HG03103 (cell line): ENCODE measurements at regions not wholly inside any gene's neighbourhood (a gene's known extent, or its start where the extent isn't known, plus 50 kb on each side); places are given as distances from the start of the nearest gene placed in this dataset.

Source experiments
- ATAC-seq: cut with Tn5 transposase; IDR thresholded peaks from one replicate; pipeline ENCODE4 v1.9.1; 2021; ENCODE audit warnings: low read depth; ENCODE audit not compliant: unreplicated experiment

DNA sequence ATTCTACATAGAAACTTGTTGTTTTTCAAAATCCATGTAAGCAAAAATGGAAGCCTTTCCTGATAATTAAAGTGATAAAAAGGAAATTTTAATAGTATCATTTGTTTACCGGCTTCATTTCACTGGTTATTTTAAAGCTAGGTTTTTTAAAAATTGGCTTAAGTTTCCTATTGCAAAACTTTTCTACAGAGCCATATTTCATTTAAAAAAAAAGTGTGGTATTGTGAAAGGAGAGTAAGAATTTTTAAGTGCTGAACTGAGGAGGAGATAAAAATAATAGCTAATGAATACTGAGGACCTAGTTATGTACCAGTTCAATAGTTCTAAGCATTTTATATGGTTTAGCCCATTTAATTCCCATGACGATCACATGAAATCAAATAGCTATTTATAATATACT is 172.2 kb upstream of the COL1A2 start:
- ATAC-seq = no peak

DNA sequence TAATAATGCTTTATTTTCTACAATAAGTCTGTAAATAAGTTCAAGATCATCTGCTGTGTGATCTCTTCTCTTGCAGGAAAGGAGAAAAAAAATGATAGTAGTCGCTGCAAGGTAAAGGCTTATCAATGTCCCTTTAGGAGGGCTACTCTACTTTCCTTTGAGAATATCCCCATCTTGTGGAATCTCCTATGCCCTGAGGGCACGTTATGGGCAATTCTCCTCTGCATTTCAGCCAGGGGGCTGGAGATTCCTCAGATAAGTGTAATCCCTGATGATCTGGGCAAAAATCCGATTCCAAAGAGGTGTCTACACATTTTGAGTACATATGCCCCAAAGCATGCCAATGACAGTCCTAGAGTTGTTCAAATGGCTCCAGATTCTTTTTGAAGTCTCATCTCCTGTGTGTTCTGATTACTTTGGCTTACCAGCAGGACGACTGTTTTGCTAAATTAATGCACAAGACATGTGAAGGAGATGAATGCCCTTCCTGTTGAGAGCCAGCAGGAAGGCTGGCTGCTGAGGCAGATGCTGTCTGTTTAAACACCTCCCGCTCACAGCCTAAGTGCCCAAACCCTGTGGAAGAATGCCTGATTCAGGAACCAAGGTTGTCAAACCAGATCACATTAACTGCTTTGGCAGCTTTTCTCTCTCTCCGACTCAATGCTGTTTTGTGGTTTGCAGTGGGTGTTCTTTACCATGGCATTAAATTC is 171.2 kb upstream of the COL1A2 start:
- no peak for ATAC-seq

DNA sequence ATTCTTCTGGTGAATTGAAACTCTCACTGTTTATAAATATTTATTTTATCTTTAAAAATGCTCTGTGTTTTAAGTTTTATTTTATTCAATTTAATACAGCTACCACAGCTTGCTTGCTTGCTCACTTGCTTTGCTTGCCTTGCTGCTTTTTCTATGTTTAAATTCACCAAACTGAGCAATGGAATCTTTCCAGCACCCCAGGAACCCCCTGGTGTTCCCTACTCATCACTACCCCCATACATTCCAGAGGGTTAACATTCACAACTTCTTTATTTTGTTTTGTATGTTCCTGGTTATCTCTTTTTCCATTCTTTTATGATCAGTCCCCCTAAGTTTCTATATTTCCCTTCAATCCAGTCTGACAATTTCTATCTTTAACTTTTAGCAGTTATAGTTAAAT is 166.5 kb upstream of the COL1A2 start:
- ATAC-seq = no peak

DNA sequence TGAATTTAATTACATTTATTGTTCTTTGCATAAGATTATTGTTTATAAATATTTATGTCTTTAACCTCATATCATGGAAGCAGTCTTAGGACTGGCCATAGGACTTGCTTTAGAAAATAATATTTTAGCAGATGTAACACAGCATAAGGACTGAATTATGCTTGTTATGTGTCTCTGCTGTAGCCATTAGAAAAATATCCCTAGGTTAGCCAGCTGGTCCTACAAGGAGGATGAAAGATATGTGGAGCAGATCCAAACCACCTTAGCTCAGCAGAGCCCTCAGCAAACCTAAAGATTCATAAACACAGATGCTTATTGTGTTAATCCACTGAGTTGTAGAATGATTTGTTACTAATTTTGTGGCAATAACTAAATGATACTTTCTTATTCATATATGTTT is 166.0 kb upstream of the COL1A2 start:
- ATAC-seq = no peak

DNA sequence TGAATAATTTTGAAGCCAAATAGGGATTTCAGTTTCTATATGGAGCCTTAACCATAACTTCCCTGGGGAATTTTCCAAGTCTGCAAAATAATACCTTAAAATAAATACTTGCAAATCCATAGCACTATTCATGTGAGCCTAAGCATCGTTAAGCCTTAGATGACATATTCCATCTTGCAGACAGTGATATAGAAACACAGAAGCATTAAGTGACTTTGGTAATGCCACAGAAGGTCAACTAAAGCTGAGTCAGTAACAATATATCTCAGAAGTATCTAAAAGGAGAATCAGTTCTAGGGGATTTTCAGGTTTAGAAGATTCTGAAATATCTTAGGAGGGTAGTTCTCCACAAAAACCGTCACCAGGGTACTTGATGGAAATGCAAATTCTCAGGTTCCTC is 163.4 kb upstream of the COL1A2 start:
- ATAC-seq = no peak

DNA sequence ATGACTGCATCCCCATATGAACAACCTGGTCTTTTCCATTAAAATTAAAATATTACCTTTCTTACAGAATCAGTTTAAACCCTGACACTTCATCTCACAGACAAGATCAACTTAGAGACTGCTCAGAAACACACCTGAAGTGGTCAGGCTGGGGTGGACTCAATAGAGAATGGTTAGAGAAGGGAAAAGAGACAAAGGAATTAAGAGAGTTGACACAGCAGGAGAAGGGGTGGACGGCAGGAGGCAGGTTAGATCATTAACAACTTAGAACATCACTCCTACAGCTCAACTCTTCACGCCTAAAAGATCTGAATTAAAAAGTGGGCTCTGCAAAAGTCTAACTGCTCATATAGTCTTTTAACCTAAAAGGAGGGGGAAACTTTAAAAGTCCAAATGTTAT is 157.7 kb upstream of the COL1A2 start:
- no peak for ATAC-seq

DNA sequence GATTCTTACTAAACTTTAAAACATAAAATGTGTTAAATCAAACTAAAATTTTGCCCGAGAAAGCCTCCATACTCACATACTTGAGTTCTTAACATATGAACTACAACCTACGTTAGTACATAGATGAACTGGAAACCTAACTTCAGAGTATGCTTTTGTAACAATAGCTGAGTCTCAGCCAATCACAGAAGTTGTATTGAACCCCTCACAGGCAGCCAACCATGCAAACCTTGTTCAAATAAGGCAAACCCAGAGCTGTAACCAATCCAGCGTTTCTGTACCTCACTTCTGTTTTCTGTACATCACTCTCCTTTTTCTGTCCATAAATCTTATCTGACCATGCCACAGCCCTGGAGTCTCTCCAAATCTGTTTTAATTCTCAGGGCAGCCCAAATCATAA is 157.3 kb upstream of the COL1A2 start:
- ATAC-seq = no peak

DNA sequence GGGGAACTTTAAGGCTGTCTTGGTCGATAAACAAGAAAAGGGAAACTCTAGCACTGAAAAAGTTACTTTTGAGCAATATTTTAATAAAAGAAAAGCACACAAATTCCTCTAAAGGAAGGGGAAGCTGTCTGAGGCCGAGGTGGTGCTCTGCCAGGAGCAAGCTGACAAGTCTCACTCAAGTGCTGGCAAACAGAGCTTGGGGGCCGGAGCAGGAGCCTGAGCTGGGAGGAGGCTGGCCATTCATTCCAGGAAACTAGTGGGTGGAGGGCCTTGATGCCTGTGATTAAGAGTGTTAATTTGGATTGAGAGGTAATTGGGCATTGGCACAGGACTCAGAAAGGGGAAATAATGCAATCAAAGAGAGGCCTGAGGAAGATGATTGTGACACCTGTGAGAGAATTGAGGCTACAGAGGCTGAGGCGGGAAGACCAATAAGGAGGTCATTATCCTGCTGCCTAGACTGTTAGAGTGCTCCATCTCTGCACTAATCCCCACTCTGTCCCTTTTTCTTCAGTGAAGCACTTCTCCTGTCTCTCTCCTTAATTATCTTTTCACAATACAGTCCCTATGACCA is 154.9 kb upstream of the COL1A2 start:
- no peak for ATAC-seq

DNA sequence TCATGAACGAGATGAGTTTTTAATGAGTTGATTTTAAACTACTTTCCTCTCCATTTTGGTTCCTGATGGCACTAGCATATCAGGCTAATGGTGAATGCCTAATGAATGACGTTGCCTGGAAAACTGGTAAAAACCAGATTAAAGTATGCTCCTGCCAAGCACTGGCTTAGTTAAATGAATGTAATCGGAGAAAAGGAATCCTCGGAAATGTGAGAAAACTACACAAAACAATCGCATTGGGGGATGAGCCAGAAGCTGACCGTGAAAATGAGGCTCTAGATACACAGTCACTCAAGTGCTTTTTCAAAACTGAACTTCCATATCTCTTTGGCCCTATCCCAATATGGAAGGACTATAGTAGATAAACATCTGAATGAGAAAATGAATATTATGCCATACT is 153.8 kb upstream of the COL1A2 start:
- no peak for ATAC-seq

DNA sequence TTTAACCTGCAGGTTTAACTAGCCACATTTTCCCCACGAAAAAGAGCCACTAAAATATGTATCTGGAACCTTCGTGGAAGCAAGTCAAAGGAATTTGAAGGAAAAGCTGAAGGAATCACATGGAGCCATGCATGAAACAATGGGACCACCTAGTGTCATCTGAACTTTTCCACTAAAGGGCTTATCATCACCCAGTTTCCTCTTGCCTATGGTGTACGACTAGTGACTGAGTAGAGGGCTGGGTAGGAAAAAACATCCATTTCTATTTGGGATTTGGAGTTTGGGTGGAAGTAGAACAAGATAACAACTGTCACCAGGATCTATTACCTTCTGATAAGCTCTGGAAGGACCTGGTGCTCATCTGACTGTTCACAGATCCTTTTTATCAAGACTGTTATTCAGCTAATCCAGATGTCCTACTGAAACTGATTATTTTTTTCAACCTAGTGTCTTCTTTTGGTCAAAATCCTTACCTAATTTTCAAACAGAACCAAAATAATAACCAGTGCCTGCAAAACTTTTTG is 153.2 kb upstream of the COL1A2 start:
- no peak for ATAC-seq

DNA sequence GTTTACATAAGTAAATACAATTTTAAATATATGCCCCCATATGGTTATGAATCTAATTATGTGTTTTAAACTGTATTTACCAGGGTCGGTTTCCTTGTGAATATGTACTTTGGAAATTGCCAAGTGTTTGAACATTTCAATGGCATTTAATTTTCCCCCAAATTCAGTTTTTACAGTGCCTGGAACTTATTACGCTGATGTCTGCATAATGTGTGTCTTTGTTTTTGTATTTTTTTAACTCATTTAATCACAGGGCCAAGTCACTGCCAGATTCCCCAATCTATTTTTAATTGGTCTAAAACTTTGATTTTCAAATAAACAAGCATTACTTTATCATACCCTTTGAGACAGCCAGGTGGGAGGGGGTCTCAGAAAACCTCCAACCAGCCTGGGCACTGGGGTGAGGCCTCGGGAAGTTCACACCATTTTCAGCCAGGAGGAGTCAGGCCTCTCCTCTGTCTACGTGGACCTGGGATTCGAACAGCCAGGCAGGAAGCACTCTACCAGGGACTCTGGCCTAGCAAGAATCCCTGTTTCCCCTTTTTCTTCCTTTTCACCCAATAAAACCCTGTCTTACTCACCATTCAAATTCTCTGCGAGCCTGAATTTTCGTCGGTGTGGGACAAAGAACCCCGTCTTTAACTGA is 151.5 kb upstream of the COL1A2 start:
- no peak for ATAC-seq

DNA sequence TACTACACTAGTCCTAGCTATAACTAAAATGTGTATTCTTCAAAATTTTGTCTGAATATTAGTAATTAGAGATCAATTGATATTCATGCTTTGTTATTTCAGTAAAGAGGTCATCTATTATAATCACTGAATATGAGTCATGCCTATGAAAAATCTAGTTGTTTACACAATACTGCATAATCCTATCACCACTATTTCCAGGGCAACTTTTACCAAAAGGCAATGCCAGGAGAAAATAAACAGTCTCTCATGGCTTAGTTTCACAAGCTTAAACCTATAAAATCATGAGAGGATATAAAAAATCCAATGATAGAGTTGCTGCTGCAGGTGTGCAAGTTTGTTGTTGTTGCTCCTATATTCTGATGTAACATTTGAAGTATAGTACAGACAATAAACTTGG is 149.9 kb upstream of the COL1A2 start:
- ATAC-seq = no peak

DNA sequence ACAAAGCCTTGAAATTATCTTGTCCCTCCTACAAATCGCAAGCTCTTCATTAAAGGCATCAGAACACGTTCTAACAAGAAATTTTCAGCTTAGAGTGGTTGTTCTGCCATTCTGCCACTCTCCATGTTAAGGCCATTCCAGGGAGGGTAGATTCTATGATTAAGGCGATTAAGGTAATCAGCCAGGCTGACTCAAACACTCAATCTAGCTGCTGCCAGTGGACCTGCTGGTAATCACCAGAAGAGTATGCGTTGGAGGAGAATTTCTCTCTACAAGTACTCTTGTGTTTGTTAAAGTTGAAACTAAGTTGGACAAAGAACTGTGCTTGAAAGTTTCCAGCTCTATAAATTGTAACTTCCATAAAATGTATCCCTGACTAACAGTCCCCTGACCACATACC is 149.2 kb upstream of the COL1A2 start:
- no peak for ATAC-seq

DNA sequence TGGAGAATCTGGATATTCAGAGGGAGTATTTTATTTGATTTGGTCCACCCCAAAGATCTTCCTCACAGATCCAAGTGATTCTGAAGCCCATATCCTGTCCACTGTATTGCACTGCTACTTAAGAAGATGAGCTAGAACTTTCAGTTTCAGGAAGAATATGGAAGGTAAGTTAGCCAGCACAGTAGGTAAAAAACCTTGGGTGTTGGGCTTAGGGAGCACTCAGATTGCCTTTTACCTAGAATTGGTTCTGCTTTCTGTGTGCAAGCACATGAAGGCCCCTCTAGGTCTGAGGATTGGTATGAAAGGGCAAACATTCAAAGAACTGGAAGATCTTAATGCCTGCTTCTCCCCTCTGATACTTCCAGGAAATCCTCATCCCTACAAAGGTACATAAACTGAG is 146.7 kb upstream of the COL1A2 start:
- no peak for ATAC-seq

DNA sequence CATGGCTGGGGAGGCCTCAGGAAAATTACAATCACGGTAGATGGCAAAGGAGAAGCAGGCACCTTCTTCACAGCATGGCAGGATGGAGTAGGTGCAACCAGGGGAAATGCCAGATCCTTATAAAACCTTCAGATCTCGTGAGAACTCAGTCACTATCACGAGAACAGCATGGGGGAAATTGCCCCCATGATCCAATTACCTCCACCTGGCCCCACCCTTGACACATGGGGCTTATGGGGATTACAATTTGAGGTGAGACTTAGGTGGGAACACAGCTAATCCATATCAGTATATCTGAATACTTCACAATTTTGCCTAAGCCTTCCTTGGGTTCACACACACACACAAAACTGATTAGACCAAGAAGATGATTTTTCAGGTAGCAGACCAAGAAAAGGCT is 145.1 kb upstream of the COL1A2 start:
- ATAC-seq = no peak

DNA sequence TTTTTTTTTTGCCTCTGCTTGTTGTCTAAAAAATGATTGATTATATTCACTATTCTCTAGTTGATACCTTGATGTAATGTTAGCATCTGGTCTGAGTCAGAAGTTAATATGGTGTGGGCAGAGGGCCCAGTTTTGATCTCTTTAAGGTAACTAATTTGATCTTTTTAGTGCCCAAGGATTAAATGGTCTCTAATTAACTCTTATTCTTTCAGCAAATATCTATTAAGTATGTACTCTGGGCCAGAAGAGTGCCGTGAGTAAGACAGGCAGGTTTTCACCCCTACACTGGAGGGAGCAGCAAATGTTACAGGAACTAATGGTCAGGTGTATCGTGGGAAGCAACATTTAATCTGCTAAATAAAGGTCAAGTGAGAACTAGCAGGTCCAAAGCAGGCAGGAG is 144.6 kb upstream of the COL1A2 start:
- no peak for ATAC-seq

DNA sequence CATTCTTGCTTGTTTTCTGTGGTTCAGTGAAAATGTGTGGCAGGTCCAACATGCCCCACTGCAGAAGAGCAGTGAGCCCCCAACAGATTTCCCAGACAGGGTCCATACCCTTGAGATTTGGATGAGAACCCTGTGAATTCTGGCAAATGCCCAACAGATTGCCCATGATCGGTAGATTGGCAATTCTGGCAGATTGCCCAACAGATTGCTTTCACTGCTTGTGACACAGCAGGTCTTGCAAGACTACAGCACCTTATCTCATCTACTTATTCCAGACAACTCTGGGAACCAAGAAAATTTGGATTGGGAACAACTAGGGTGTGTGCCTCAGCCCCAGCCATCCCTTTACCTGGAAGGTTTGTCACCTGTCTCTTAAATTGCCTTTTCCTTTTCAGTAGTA is 143.7 kb upstream of the COL1A2 start:
- no peak for ATAC-seq

DNA sequence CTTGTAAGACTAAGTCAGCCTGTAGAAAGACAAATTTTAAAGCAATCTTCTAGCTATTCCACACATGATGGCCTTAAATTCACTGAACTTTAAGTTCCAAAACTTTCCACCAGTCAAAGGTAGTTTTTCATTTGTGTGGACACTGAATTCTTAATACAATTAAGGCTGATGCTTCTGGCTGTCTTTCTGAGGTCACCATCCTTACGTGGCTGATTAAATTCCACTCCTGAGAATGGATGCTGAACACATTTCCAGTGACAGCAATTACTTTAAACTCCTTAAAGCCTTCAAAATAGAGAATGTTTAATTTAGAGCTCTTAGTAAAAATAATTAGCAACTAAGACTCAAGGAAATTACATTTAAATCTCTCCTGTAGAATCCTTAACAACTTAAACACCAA is 142.6 kb upstream of the COL1A2 start:
- no peak for ATAC-seq

DNA sequence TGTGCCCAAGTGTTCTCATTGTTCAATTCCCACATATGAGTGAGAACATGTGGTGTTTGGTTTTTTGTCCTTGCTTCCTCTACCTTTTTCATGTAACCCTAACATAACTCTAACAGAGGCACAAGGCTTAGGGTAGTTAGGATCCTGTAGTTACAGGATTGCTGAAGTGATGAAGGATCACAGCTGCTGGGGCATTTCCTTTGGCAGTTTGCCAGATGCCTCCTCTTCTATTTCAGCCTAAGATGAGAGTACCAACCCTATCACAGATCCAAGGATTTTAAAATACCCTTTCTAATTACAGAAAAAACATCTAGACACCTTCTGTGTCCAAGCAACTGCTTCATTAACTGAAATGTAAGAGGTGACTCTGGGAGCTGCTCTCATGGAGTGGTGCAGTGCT is 141.7 kb upstream of the COL1A2 start:
- ATAC-seq = no peak

DNA sequence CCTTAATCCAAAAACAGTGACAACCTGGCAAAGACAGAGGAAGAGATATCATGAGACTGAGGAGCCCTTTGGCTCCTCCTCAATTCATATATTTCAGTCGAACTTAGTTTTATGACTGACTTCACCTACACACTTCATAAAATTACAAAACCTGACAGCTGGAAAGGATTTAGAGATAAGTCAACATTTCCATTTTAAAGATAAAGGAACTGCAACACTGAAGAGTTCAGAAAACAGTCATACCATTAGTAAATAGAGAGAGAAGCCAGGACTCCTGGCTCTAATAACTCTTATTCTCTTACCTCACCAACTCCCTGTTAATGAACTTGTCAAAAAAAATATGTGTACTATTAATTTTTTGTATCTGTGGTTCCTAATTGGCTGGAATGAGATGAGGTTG is 141.0 kb upstream of the COL1A2 start:
- ATAC-seq = no peak

DNA sequence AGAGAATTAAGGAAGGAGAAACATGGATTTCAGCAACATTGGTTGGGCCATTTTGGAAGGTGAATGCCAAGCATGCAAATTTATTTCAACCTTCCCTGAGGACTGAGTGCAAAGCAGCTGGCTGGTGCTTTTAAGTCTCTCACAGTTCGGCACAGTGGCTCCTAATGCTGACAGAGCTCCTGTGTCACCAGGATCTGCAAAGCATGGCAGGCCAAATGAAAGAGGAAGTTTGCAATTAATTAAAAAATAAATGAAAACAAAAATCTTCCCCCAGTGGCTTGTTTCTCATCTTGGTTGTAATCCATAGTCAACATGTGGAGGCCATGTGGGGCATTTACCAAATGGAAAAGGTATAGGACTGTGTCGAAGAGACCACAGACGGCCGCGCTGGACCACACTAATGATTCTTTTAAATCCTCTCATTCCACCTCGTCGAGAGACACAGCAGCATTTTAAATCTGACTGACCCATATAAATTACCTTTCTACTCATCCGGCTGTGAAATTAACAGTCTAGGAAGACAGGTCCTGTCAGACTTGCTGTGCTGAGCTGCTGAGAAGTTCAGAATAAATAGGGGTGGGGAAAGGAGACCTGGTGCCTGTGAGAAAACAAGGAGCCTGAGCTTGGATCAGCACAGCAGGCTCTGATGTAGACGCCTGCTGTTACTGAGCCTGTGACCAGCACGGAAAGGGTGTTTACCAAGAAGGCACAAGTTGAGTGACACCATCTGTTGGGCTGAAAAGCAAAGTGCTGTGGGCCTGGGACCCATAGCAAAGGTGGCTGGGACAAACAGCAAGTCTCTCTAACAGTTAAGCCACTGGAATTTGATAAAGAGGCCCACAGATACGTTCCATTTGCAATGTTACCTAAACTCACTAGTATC is 136.0 kb upstream of the COL1A2 start:
- no peak for ATAC-seq
